H9 (cell line): ENCODE measurements at regions not wholly inside any gene's neighbourhood (a gene's known extent, or its start where the extent isn't known, plus 50 kb on each side); places are given as distances from the start of the nearest gene placed in this dataset.

ENCODE experiments used
- DNase-seq: peaks from one replicate; pipeline ENCODE4 v3.0.0-alpha.2; 2017
- H2AFZ ChIP-seq: one replicate; pipeline ENCODE4 v1.6.1; 2013; ENCODE audit warnings: mild to moderate bottlenecking, low read length, control low read depth, moderate library complexity
- H2AK5ac ChIP-seq: 2 replicates; pipeline ENCODE4 v1.6.1; 2013; ENCODE audit warnings: low read length, control low read depth, mixed read lengths; ENCODE audit not compliant: insufficient read length
- H2BK120ac ChIP-seq: one replicate; pipeline ENCODE4 v1.6.1; 2013; ENCODE audit warnings: low read depth, mild to moderate bottlenecking, low read length, control low read depth, inconsistent platforms; ENCODE audit not compliant: poor library complexity, severe bottlenecking
- H2BK12ac ChIP-seq: 2 replicates; pipeline ENCODE4 v1.6.1; 2013; ENCODE audit warnings: low read length, control low read depth, mixed read lengths, low read depth; ENCODE audit not compliant: insufficient read length
- H2BK15ac ChIP-seq: 2 replicates; pipeline ENCODE4 v1.6.1; 2013; ENCODE audit warnings: low read depth, low read length, control low read depth
- H2BK20ac ChIP-seq: one replicate; pipeline ENCODE4 v1.6.1; 2013; ENCODE audit warnings: low read depth, mild to moderate bottlenecking, low read length, control low read depth, inconsistent platforms; ENCODE audit not compliant: poor library complexity, severe bottlenecking
- H2BK5ac ChIP-seq: 2 replicates; pipeline ENCODE4 v1.6.1; 2013; ENCODE audit warnings: low read length, control low read depth, mixed read lengths; ENCODE audit not compliant: insufficient read length
- H3K14ac ChIP-seq: 2 replicates; pipeline ENCODE4 v1.6.1; 2013; ENCODE audit warnings: low read length, control low read depth; ENCODE audit not compliant: insufficient read depth
- H3K18ac ChIP-seq: 2 replicates; pipeline ENCODE4 v1.6.1; 2013; ENCODE audit warnings: low read depth, mild to moderate bottlenecking, mixed read lengths, low read length, control low read depth; ENCODE audit not compliant: insufficient read length
- H3K23ac ChIP-seq: 2 replicates; pipeline ENCODE4 v1.6.1; 2013; ENCODE audit warnings: low read length, control low read depth, mixed read lengths, low read depth; ENCODE audit not compliant: insufficient read length
- H3K23me2 ChIP-seq: 2 replicates; pipeline ENCODE4 v1.6.1; 2013; ENCODE audit warnings: low read depth, mild to moderate bottlenecking, mixed read lengths, low read length, control low read depth; ENCODE audit not compliant: insufficient read length, poor library complexity, severe bottlenecking
- H3K27ac ChIP-seq: 2 replicates; pipeline ENCODE4 v1.5.1; 2013; ENCODE audit warnings: low read length, control low read depth, mixed read lengths, low read depth; ENCODE audit not compliant: insufficient read length
- H3K27me3 ChIP-seq: 2 replicates; pipeline ENCODE4 v1.6.1; 2013; ENCODE audit warnings: low read length, control low read depth, inconsistent platforms; ENCODE audit not compliant: insufficient read depth
- H3K4ac ChIP-seq: 2 replicates; pipeline ENCODE4 v1.6.1; 2013; ENCODE audit warnings: low read depth, mild to moderate bottlenecking, control low read depth, inconsistent platforms, low read length, moderate library complexity
- H3K4me1 ChIP-seq: 2 replicates; pipeline ENCODE4 v1.6.1; 2013; ENCODE audit warnings: low read length, control low read depth, inconsistent platforms; ENCODE audit not compliant: insufficient read depth
- H3K4me2 ChIP-seq: 2 replicates; pipeline ENCODE4 v1.6.1; 2013; ENCODE audit warnings: low read length, control low read depth, mixed read lengths; ENCODE audit not compliant: insufficient read length, insufficient read depth
- H3K56ac ChIP-seq: 2 replicates; pipeline ENCODE4 v1.6.1; 2013; ENCODE audit warnings: low read depth, mild to moderate bottlenecking, mixed read lengths, low read length, control low read depth; ENCODE audit not compliant: insufficient read length
- H3K79me1 ChIP-seq: 2 replicates; pipeline ENCODE4 v1.6.1; 2013; ENCODE audit warnings: low read depth, mild to moderate bottlenecking, moderate library complexity, low read length, control low read depth, inconsistent platforms; ENCODE audit not compliant: insufficient read depth, poor library complexity, severe bottlenecking
- H3K79me2 ChIP-seq: 2 replicates; pipeline ENCODE4 v1.6.1; 2013; ENCODE audit warnings: low read length, control low read depth, inconsistent platforms; ENCODE audit not compliant: insufficient read depth
- H3K9ac ChIP-seq: 2 replicates; pipeline ENCODE4 v1.6.1; 2013; ENCODE audit warnings: low read length, control low read depth, mixed read lengths; ENCODE audit not compliant: insufficient read length; ENCODE audit errors: extremely low read depth
- H3K9me3 ChIP-seq: one replicate; pipeline ENCODE4 v1.6.1; 2013; ENCODE audit warnings: low read depth, low read length, inconsistent platforms; ENCODE audit not compliant: control insufficient read depth
- H3T11ph ChIP-seq: one replicate; pipeline ENCODE4 v1.6.1; 2013; ENCODE audit warnings: mild to moderate bottlenecking, low read length, control low read depth, inconsistent platforms
- H4K20me1 ChIP-seq: one replicate; pipeline ENCODE4 v1.6.1; 2013; ENCODE audit not compliant: control insufficient read depth, insufficient read length, insufficient read depth
- H4K5ac ChIP-seq: 2 replicates; pipeline ENCODE4 v1.6.1; 2013; ENCODE audit warnings: low read depth, mild to moderate bottlenecking, mixed read lengths, low read length, control low read depth; ENCODE audit not compliant: insufficient read length
- H4K8ac ChIP-seq: replicated peaks from 2 replicates; pipeline ENCODE4 v1.6.1; 2013; ENCODE audit warnings: low read length, control low read depth, mixed read lengths, low read depth; ENCODE audit not compliant: insufficient read length
- H4K91ac ChIP-seq: 2 replicates; pipeline ENCODE4 v1.6.1; 2013; ENCODE audit warnings: low read depth, mild to moderate bottlenecking, moderate library complexity, mixed read lengths, low read length, control low read depth; ENCODE audit not compliant: insufficient read length
- H3K27ac Mint-ChIP-seq, 3 experiments: 2 replicates in 2 of 3; 3 replicates in 1 of 3; pipeline ENCODE4 v1.8.0; 2020 to 2021; ENCODE audit warnings: mixed read lengths in 3 of 3, mild to moderate bottlenecking in 1 of 3, moderate library complexity in 1 of 3
- H3K27me3 Mint-ChIP-seq: 2 replicates; pipeline ENCODE4 v1.8.0; 2021; ENCODE audit warnings: low read depth, mild to moderate bottlenecking, moderate library complexity, mixed read lengths
- H3K36me3 Mint-ChIP-seq, 3 experiments: 2 replicates in 2 of 3; 3 replicates in 1 of 3; pipeline ENCODE4 v1.8.0; 2020 to 2021; ENCODE audit warnings: low read depth in 3 of 3, mixed read lengths in 3 of 3; ENCODE audit not compliant: insufficient read depth in 1 of 3
- H3K4me1 Mint-ChIP-seq, 2 experiments: 2 replicates each; pipeline ENCODE4 v1.8.0; 2020; ENCODE audit warnings: mixed read lengths in 2 of 2
- H3K4me3 Mint-ChIP-seq, 2 experiments: 2 replicates in 1 of 2; 3 replicates in 1 of 2; pipeline ENCODE4 v1.8.0; 2020 to 2021; ENCODE audit warnings: mild to moderate bottlenecking in 2 of 2, mixed read lengths in 2 of 2, moderate library complexity in 1 of 2
- H3K9me3 Mint-ChIP-seq, 2 experiments: 2 replicates in 1 of 2; 3 replicates in 1 of 2; pipeline ENCODE4 v1.8.0; 2020; ENCODE audit warnings: mild to moderate bottlenecking in 2 of 2, mixed read lengths in 2 of 2, moderate library complexity in 1 of 2
- CTCF ChIP-seq: fragments of 200-600 bp; sonication (generic); conservative IDR thresholded peaks from 3 replicates; pipeline ENCODE4 v1.8.0; 2021; ENCODE audit warnings: antibody characterized with exemption, mild to moderate bottlenecking

- no peak overlapping the region for H4K5ac ChIP-seq
- H3K79me1 ChIP-seq, result no peaks in the 10 kb centered on the region
- no peak overlapping the region for H3T11ph ChIP-seq
- no peaks in the 10 kb centered on the region for H4K20me1 ChIP-seq
- no peak overlapping the region for H4K91ac ChIP-seq
- no peak overlapping the region for H4K8ac ChIP-seq
- H3K23ac ChIP-seq, result no peak overlapping the region
- no peaks in the 10 kb centered on the region for H3K9me3 ChIP-seq
- Mint-ChIP-seq H3K4me1 (peaks cover 17 to 18% of the 10 kb centered on the region in 2 experiments), H3K27me3 (no peaks in the 10 kb centered on the region), H3K27ac (peak overlapping the region in 1 of 3 experiments; percentile 6; a peak in 1 of 7 replicates), H3K9me3 (no peaks in the 10 kb centered on the region; a peak in 1 of 5 replicates), H3K4me3 (no peak overlapping the region), H3K36me3 (no peaks in the 10 kb centered on the region; a peak in 1 of 7 replicates)
- no peak overlapping the region for H2AK5ac ChIP-seq
- H2BK5ac ChIP-seq, result no peak overlapping the region
- H2AFZ ChIP-seq, result no peak overlapping the region
- H3K9ac ChIP-seq, result no peak overlapping the region
- no peak overlapping the region for H3K4me2 ChIP-seq
- no peak overlapping the region for H2BK20ac ChIP-seq
- H2BK15ac ChIP-seq, result no peak overlapping the region
- H2BK120ac ChIP-seq, result no peak overlapping the region
- H3K18ac ChIP-seq, result no peak overlapping the region
- H3K79me2 ChIP-seq, result no peaks in the 10 kb centered on the region
- no peak overlapping the region for H3K14ac ChIP-seq
- no peak overlapping the region for H2BK12ac ChIP-seq
- H3K56ac ChIP-seq, result no peak overlapping the region
- no peak for DNase-seq
- no peak for TF ChIP-seq CTCF
- H3K27ac ChIP-seq, result no peak overlapping the region
- H3K4me1 ChIP-seq, result no peaks in the 10 kb centered on the region
- no peaks in the 10 kb centered on the region for H3K27me3 ChIP-seq
- no peak overlapping the region for H3K4ac ChIP-seq
- no peaks in the 10 kb centered on the region for H3K23me2 ChIP-seq
These were observed 377.8 kb downstream of the LNPK start for GRCh38 chr2:175624211-175624761.
